Stomach (tissue), 8 donors: ENCODE measurements at regions not wholly inside any gene's neighbourhood (a gene's known extent, or its start where the extent isn't known, plus 50 kb on each side); places are given as distances from the start of the nearest gene placed in this dataset.

Experiments used
- DNase-seq, 2 donors: peaks; one replicate each; pipeline versions ENCODE4 v3.0.0 to v3.0.0-alpha.2; 2013 to 2019
- H3K27ac ChIP-seq, 5 donors: fragments of 200-600 bp in 4 of 5; sonication (generic) in 4 of 5; one replicate each; pipeline ENCODE4 v1.5.1; 2013 to 2019; ENCODE audit warnings: mild to moderate bottlenecking in 1 of 5, moderate library complexity in 1 of 5
- H3K27me3 ChIP-seq, 3 donors: fragments of 200-600 bp; sonication (generic); one replicate each; pipeline ENCODE4 v1.5.1; 2017 to 2019; ENCODE audit warnings: mixed run types in 1 of 3
- H3K36me3 ChIP-seq, 4 donors: fragments of 200-600 bp; sonication (generic); 1 replicate in 3 of 4; 2 replicates in 1 of 4; pipeline ENCODE4 v1.5.1; 2016 to 2019
- H3K4me1 ChIP-seq, 4 donors: fragments of 200-600 bp; sonication (generic); one replicate each; pipeline ENCODE4 v1.5.1; 2016 to 2019
- H3K4me3 ChIP-seq, 4 donors: fragments of 200-600 bp; sonication (generic) in 3 of 4; one replicate each; pipeline ENCODE4 v1.5.1; 2016 to 2019; ENCODE audit warnings: mild to moderate bottlenecking in 1 of 4
- H3K9me3 ChIP-seq, 4 donors: fragments of 200-600 bp; sonication (generic); one replicate each; pipeline ENCODE4 v1.5.1; 2016 to 2019
- EP300 ChIP-seq: sonication (generic); formaldehyde crosslinking; IDR thresholded peaks from one replicate; pipeline ENCODE4 v1.6.1; 2017; ENCODE audit warnings: antibody characterized with exemption
- POLR2A ChIP-seq, 4 donors: fragments of 450-650 bp; IDR thresholded peaks; one replicate each; pipeline ENCODE4 v1.6.1; 2016; ENCODE audit warnings: antibody characterized with exemption in 4 of 4, control low read depth in 2 of 4, mild to moderate bottlenecking in 1 of 4, moderate library complexity in 1 of 4
- POLR2AphosphoS5 ChIP-seq, 3 donors: sonication (generic); formaldehyde crosslinking; IDR thresholded peaks; one replicate each; pipeline ENCODE4 v1.6.1; 2016; ENCODE audit warnings: antibody characterized with exemption in 3 of 3
- WGBS, 5 donors: extraction: QIAGEN DNeasy Blood & Tissue Kit in 3 of 5; methylation state at CpG; one replicate each; pipeline versions ENCODE4 v1.1.5 to v1.1.7; 2013 to 2018; 5-methylcytosine and 5-hydroxymethylcytosine counted together
- intact Hi-C: fragments of 100-400 bp; cut with DNase I; formaldehyde crosslinking; loops from one replicate; pipeline ENCODE4 v1.15.1; 2023; ENCODE audit warnings: low total_unique reads
- TF ChIP-seq, protein P1 (sequence below), 7 experiments: fragments of 450-650 bp in 4 of 7; fragments of 200-600 bp in 3 of 7; sonication (generic) in 3 of 7; IDR thresholded peaks; one replicate each; pipeline ENCODE4 v1.5.1; 2016 to 2019; ENCODE audit warnings: antibody characterized with exemption in 7 of 7, control low read depth in 2 of 7, mild to moderate bottlenecking in 1 of 7
- donor health status: healthy with polysubstance abuse.
- donor health status: Bipolar disorder and iron deficiency.
- donor health status: healthy.

DNA sequence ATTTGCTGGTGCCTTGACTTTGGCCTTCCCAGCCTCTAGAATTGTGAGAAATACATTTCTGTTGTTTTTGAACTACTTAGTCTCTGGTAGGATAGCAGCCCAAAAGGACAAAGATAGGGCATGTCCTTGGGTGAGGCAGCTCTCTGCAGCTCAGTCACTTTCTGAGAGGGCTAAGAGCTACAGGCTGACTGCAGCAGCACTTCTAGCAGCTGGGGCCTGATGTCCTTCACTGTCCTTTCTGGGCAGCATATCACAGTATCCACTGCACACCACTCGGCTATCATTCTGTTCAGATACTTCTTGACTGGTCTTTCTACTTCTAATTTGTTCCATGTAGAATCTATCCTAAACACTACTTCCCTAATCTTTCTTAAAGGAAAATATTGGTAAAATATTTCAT, 68.5 kb upstream of the CLDN10 start:
- Histone ChIP-seq H3K27me3 (no peaks in the 10 kb centered on the region), H3K4me3 (no peak overlapping the region), H3K27ac (no peak overlapping the region), H3K9me3 (no peaks in the 10 kb centered on the region), H3K36me3 (no peaks in the 10 kb centered on the region), H3K4me1 (peaks cover 0 to 11% (median 0%) of the 10 kb centered on the region in 4 donors)
- no peak for DNase-seq
- intact Hi-C loops: no loop called here
- no peak for TF ChIP-seq POLR2AphosphoS5 (IDR thresholded peaks at IDR 0.05)
- no peak for TF ChIP-seq POLR2A (IDR thresholded peaks at IDR 0.05)
- no peak for TF ChIP-seq EP300
- TF ChIP-seq, protein P1, sequence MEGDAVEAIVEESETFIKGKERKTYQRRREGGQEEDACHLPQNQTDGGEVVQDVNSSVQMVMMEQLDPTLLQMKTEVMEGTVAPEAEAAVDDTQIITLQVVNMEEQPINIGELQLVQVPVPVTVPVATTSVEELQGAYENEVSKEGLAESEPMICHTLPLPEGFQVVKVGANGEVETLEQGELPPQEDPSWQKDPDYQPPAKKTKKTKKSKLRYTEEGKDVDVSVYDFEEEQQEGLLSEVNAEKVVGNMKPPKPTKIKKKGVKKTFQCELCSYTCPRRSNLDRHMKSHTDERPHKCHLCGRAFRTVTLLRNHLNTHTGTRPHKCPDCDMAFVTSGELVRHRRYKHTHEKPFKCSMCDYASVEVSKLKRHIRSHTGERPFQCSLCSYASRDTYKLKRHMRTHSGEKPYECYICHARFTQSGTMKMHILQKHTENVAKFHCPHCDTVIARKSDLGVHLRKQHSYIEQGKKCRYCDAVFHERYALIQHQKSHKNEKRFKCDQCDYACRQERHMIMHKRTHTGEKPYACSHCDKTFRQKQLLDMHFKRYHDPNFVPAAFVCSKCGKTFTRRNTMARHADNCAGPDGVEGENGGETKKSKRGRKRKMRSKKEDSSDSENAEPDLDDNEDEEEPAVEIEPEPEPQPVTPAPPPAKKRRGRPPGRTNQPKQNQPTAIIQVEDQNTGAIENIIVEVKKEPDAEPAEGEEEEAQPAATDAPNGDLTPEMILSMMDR (IDR thresholded peaks at IDR 0.05): no peak
- WGBS, 5 donors: 79 to 95% (median 83%) methylated on average over 1 of the region's 1 CpG

- intact Hi-C loops: no loop called here
- TF ChIP-seq POLR2AphosphoS5 (IDR thresholded peaks at IDR 0.05) (no peak), POLR2A (IDR thresholded peaks at IDR 0.05) (no peak)
- TF ChIP-seq, protein P1 (IDR thresholded peaks at IDR 0.05): no peak
- peaks cover 0 to 11% (median 0%) of the 10 kb centered on the region in 4 donors for H3K4me1 ChIP-seq
- H3K9me3 ChIP-seq: peaks cover 0 to 5% (median 1%) of the 10 kb centered on the region in 4 donors
- H3K4me3 ChIP-seq: no peak overlapping the region
- no peaks in the 10 kb centered on the region for H3K36me3 ChIP-seq
- no peak for DNase-seq
- 26 to 54% (median 48%) methylated on average over 5 of the region's 5 CpGs for WGBS, 5 donors
- H3K27ac ChIP-seq: peak overlapping the region in 1 of 5 donors; percentile 30
- H3K27me3 ChIP-seq: no peaks in the 10 kb centered on the region
Observed at GRCh38 chr13:95485045-95485517, 67.4 kb upstream of the CLDN10 start.

- Histone ChIP-seq H3K4me1 (peaks cover 0 to 11% (median 0%) of the 10 kb centered on the region in 4 donors), H3K27me3 (no peaks in the 10 kb centered on the region), H3K4me3 (no peak overlapping the region), H3K27ac (peak overlapping the region in 1 of 5 donors; percentile 30), H3K9me3 (peaks cover 0 to 7% (median 1%) of the 10 kb centered on the region in 4 donors), H3K36me3 (no peaks in the 10 kb centered on the region)
- no peak for TF ChIP-seq EP300
- TF ChIP-seq, protein P1 (IDR thresholded peaks at IDR 0.05): no peak
- no peak for TF ChIP-seq POLR2AphosphoS5 (IDR thresholded peaks at IDR 0.05)
- no peak for TF ChIP-seq POLR2A (IDR thresholded peaks at IDR 0.05)
- 38 to 61% (median 47%) methylated on average over 3 of the region's 3 CpGs for WGBS, 5 donors
- intact Hi-C loops: no loop called here
- no peak for DNase-seq
Observed at GRCh38 chr13:95485518-95486144, 66.9 kb upstream of the CLDN10 start.

GRCh38 chr13:95492044-95492801, 60.3 kb upstream of the CLDN10 start:
- H3K36me3 ChIP-seq: no peaks in the 10 kb centered on the region
- WGBS, 5 donors: 52 to 75% (median 60%) methylated on average over 7 to 8 of the region's 8 CpGs
- H3K4me3 ChIP-seq: no peak overlapping the region
- peaks cover 0 to 8% (median 3%) of the 10 kb centered on the region in 4 donors for H3K4me1 ChIP-seq
- H3K27me3 ChIP-seq: no peaks in the 10 kb centered on the region
- TF ChIP-seq POLR2AphosphoS5 (IDR thresholded peaks at IDR 0.05) (no peak), EP300 (no peak), POLR2A (IDR thresholded peaks at IDR 0.05) (no peak)
- TF ChIP-seq, protein P1 (IDR thresholded peaks at IDR 0.05): no peak
- no peak overlapping the region for H3K27ac ChIP-seq
- H3K9me3 ChIP-seq: peaks cover 3 to 11% (median 6%) of the 10 kb centered on the region in 4 donors
- intact Hi-C loops: no loop called here
- DNase-seq: peak; percentile 22 to 38
